ENCODE measurements at regions not wholly inside any gene's neighbourhood (a gene's known extent, or its start where the extent isn't known, plus 50 kb on each side); places are given as distances from the start of the nearest gene placed in this dataset.
"Not testable (repeated sequence)": the region's sequence is repeated elsewhere in the genome, so short reads cannot be mapped to it uniquely, and the experiment has no call there.

DNA sequence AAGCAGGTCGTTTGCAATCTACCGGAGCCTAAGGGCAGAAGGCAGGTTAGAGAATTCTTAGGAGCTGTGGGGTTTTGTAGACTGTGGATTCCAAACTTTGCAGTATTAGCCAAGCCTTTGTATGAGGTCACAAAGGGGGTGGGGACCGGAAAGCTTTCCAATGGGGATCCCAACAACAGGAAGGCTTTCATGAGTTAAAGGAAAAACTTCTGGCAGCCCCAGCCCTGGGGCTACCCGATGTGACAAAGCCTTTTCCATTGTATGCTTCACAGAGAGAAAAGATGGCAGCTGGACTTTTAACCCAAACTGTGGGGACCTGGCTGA is 199.2 kb upstream of the PZP start:
- not testable (repeated sequence) for DNase-seq

DNA sequence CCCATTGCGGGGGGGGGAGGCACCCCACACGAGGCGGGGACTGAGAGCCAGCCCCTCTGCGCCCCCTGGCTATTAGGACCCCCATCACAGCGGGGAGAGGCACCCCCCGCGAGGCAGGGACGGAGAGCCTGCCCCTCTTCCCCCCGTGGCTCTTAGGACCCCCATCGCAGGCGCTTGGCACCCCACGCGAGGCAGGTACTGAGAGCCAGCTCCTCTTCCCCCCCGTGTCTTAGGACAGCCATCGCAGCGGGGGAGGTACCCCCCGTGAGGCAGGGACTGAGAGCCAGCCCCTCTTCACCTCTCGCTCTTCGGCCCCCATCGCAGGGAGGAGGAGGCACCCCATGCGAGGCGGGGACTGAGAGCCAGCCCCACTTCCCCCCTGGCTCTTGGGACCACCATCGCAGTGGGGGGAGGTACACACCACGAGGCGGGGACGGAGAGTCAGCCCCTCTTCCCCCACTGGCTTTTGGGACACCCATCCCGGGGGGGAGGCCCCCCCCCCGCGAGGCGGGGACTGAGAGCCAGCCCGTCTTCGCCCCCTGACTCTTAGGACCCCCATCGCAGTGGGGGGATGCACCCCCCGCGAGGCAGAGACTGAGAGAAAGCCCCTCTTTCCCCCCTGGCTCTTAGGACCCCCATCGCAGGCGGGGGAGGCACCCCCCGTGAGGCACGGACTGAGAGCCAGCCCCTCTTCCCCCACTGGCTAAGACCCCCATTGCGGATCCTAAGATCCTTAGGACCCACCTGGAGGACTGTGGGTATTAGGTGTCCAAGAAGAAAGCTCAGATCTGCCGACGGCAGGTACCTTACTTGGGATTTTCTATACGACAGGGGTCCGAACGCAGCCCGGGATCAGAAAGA is 198.6 kb upstream of the PZP start:
- no peak for DNase-seq

DNA sequence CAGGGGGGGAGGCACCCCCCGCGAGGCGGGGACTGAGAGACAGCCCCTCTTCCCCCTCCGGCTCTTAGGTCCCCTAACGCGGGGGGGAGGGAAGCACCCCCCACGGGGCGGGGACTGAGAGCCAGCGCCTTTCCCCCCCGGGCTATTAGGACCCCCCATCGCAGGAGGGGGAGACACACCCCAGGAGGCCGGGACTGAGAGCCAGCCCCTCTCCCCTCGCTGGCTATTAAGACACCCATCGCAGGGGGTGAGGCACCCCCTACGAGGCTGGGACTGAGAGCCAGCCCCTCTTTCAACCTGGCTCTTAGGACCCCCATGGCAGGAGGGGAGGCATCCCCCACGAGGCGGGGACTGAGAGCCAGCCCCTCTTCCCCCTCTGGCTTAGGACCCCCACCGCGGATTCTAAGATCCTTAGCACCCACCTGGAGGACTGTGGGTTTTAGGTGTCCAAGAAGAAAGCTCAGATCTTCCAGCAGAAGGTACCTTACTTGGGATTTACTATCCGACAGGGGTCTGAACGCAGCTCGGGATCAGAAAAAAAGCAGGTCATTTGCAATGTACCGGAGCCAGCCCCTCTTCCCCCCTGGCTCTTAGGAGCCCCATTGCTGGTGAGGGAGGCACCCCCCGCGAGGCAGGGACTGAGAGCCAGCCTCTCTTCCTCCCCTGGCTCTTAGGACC is 197.8 kb upstream of the PZP start:
- no peak for DNase-seq

DNA sequence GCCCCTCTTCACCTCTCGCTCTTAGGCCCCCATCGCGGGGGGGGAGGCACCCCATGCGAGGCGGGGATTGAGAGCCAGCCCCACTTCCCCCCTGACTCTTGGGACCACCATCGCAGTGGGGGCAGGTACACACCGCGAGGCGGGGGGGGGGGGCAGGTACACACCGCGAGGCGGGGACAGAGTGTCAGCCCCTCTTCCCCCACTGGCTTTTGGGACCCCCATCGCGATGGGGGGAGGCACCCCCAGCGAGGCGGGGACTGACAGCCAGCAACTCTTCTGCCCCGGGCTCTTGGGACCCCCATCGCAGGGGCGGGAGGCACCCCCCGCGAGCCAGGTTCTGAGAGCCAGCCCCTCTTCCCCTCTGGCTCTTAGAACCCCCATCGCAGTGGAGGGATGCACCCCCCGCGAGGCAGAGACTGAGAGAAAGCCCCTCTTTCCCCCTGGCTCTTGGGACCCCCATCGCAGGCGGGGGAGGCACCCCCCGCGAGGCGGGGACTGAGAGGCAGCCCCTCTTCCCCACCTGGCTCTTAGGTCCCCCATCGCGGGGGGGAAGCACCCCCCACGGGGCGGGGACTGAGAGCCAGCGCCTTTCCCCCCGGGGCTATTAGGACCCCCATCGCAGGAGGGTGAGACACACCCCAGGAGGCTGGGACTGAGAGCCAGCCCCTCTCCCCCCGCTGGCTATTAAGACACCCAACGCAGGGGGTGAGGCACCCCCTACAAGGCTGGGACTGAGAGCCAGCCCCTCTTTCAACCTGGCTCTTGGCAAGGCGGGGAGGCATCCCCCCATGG is 196.5 kb upstream of the PZP start:
- DNase-seq, result no peak

DNA sequence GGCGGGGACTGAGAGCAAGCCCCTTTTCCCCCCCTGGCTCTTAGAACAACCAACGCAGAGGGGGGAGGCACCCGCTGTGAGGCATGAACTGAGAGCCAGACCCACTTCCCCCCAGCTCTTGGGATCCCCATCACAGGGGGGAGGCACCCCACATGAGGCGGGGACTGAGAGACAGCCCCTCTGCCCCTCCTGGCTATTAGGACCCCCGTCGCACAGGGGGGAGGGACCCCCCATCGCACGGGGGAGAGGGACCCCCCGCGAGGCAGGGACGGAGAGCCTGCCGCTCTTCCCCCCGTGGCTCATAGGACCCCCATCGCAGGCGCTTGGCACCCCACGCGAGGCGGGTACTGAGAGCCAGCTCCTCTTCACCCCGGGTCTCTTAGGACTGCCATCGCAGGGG is 195.8 kb upstream of the PZP start:
- DNase-seq, result no peak

DNA sequence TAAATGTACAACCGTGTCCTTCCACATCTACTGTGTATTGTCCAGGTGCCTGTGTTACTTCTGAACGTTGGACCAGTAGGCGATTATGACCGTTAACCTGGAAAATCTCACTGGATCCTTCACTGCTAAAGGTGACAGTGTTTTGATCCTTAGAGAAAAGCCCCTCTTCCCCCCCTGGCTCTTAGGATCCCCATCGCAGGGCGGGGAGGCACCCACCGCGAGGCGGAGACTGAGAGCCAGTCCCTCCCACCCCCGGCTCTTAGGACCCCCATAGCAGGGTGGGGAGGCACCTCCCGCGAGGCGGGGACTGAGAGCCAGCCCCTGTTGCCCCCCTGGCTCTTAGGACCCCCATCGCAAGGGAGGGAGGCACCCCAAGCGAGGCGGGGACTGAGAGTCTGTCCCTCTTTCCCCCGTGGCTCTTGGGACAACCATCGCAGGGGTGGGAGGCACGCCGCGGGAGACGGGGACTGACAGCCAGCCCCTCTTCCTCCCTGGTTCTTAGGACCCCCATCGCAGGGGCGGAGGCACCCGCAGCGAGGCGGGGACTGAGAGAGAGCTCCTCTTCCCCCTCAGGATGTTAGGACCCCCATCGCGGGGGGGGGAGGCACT is 194.3 kb upstream of the PZP start:
- not testable (repeated sequence) for DNase-seq

DNA sequence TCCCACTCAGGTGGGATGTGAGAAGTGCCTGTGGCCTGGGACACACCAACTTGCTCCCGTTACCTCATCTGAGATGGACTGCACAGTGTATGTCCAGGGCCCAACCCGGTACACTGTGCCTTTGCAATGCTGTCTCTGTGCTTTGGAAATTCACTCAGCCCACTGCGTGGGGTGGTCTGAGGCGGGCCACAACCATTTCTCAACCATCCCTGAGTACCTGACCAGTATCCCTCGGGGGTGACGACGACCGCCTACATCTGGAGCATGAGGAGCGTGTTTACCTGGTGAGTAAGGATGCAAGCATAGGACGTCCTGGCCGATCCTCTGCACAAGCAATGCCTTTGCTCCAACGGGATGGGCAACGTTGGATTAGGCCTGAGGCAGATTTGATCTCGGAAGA is 188.2 kb upstream of the PZP start:
- DNase-seq, result not testable (repeated sequence)

DNA sequence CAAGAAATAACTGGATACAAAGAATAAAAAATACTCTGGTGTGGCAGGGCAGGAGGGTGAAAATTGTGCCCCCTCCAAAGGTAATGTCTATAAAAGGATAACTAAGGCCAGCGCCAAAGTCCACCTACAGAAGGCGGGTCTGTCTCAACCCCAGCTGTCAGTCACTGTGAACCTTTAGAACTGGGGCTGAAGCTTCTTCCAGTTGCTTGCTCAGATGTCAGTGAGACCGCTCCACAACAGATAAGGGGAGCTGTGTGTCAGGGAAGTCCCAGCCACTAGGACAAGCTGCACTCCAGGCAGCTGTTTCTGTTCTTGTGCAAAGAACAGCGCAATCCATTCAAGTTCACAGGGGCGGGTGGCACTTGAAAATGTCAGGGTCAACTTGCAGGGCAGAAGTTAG is 187.0 kb upstream of the PZP start:
- not testable (repeated sequence) for DNase-seq

DNA sequence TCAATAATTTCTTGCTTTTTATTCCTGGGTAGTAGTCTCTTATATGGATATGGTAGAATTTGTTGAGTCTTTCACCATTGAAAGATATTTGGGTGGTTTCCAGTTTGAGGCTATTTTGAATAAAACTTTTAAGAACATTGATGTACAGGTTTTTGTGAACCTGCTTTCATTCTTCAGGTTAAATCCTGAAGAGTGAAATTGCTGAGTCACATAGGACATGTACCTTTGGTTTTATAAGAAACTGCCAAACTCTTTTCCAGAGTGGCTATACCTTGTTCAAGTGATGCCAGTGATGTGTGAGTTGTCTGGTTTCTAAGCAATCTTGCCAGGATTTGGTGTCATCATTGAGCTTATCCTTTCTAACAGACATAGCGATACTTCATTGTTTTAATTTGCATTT is 184.6 kb upstream of the PZP start:
- peak; percentile 10 for DNase-seq

DNA sequence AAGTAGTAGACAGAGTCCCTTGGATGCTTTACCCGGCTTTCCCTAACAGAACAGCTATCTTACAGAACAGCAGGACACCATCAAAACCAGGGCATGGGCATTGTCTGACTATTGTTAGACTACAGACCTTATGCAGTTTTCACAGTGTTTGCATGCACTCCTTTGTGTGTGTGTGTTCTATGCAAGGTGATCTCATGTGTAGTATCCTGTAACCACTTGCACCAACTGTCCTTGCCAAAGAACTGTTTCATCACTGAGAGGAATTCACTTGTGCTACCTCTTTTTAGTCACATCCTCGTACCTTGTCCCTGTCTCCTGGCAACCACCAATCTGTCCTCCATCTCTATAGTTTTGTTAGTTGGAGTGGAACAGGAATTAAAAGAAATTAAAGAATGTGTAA is 183.6 kb upstream of the PZP start:
- no peak for DNase-seq

DNA sequence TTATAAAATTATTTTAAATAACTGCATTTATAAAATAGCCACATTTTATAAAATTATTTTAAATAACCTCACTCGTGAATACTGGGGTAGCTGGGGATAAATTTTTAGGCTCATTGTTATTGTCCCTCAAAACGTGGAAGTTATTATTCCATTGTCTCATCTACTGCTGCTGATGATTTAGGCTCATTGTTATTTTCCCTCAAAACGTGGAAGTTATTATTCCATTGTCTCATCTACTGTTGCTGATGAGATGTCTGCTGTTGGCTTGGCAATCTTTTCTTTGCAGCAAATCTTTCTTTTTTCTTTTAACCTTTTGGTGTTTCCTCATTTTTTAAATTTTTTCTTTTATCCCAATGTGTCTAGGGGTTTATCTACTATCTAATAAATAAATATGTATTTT is 182.6 kb upstream of the PZP start:
- DNase-seq, result no peak

DNA sequence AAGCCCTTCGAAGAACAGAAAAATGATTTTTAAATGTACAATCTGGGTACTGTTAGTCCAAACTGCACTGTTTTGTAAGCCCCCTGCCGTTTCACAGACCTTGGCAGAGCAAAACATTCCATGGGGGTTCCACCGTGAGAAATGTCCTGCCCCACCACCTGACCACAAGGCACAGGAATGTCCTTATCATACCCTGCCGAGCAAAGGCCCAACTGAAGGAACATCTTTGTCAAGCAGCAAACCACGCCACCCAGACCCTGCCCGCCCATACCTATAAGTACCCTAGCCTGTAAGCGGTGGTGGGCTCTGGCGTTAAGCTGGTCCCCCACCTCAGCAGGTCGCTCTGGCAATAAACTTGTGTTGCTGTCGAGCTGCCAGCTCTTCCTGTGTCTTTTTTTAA is 181.6 kb upstream of the PZP start:
- no peak for DNase-seq

DNA sequence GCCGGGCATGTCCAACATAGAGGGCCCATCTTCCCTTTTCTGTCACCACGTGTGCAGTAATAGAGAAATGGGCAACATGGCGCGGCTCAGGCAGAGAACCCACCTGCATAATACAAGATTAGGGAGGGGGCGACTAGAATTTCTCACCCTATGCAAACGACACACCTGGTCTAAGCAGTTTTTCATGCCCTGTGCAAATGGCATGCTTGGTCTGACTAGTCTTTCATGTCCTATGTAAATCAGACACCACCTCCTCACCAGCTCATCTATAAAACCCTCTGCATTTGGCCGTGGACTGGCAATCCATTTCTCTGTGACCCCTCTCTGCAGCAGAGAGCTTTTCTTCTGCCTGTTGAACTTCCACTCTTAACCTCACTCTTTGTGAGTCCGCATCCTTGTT is 180.2 kb upstream of the PZP start:
- DNase-seq, result no peak

DNA sequence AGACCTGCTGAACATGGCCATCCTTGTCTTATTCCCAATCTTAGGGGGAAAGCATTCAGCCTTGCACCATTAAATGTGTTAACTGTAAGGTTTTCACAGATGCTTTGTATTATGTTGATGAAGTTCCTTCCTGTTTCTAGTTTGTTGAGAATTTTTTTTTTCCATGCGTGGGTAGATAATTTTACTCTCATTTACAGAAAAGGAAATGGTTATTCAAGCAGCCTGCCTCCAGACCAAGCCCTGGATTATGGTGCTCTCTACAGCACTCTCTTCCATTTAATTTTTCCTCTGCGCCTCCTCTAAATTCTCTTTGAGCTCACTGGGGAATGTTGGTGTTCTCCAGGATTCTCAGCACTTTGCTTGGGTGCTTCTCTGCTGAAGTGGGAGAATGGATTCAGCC is 179.3 kb upstream of the PZP start:
- no peak for DNase-seq

DNA sequence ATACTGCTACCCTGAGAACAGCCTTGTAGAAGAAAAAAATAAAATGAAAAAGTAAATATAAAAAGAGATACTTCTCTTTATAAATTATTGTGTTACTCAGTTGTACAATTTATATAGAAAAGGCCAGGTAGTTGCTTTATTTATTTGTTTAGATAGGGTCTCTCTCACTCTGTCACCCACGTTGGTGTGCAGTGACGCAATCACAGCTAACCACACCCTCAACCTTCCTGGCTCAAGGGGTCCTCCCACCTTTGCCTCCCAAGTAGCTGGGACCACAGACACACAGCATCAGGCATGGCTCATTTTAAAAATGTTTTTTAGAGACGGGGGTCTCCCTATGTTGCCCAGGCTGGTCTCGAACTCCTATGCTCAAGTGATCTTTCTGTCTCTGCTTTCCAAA is 175.4 kb upstream of the PZP start:
- DNase-seq, result no peak

DNA sequence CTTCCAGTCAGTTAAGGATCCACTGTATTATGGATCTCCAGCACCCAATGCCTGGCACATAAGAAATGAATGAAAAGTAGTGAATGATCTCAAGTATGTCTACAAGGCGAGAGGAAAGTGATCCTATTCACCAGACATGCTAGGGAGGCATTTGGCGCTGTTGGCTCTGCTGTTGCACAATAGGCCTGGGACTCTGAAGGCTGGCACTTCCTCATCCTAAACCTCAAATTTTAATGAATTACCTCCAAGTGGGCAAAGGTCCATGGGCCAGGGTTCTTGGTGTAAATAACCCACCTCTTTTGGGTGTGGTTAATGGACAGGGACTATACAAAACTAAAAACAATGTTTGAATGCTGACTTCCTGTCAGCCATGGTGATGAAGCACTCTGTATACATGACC is 173.4 kb upstream of the PZP start:
- peak; percentile 22 for DNase-seq

DNA sequence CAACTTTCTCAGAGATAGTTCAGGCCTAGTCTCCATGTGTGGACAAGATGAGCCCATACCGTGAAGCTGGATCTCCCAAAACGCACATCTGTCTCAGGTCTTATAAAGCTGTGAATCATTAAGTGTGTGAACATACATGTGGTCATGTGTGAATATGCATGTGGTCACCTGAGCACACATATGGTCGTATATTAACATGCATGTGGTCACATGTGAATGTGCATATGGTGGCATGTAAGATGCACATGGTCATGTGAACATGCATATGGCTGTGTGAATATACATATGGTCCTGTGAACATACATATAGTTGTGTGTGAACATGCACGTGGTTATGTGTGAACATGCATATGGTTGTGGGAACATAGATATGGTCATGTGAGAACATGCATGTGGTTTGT is 172.5 kb upstream of the PZP start:
- no peak for DNase-seq

DNA sequence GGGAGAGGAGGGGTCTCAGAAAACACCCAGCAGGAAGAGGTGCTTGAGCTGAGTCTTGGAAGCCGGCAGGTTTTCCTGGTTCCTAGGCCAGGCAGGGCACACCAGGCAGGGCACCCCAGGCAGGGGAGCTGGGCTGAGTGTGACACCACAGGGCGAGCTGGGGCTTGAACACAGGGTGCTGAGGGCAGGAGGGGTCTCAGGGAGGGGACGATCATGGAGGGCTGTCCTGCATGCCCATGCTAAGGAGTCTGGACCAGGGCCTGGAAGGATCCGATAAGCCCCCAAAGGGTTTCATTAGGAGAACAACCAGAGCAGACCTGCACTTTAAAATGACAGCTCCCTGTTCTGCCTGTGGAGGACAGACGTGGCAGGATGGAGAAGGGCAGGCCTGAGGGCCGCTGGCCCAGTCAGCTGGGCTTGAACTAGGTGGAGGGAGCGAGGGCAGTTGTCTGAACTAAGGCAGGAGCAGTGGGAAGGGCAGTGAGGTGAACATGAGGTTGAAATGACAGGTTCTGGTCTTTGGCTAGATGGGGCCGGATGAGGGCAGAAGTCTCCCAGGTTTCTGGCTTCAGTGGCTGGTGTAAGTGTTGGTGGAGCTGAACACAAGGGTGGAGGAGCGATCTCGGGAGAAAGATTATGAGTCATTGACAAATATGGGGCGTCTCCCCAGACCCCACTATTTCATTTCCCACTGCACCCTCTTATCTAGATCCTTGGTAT is 171.0 kb upstream of the PZP start:
- DNase-seq, result no peak

DNA sequence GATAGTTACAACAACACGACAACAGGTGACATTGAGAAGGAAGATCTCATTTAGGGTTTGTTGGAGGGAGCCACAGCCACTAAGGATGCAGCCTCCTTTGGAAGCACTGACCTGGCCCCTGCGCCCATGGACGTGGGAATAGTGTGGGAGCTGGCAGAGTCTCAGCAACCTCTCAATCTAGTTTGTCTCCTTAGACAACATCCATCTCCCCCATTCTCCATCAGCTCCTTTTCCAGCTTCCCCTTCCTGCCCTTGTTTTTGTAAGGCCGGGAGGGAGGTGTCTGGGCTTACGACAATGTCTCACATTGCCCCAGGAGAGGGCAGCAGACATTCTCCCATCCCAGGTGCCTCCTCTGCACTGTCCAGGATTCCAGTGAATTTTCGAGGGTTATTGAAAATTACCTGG is 170.2 kb upstream of the PZP start:
- DNase-seq, result no peak

DNA sequence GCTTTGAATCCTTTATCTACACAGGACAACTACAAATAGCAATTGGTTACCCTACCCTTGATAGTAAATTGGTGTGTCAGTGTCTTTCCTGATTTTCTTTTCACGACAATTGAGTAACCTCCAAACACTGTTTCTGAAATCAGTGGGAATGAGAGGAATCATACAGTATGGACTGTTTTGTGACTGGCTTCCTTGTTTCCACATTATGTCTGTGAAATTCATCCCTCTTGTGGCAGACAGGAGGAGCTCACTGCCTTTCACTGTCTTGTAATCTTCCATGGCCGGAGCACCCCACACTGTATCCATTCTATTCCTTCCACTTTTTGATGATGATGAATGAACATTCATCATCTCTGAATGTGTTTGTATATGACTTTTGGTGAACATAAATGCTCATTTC is 164.0 kb upstream of the PZP start:
- no peak for DNase-seq

DNA sequence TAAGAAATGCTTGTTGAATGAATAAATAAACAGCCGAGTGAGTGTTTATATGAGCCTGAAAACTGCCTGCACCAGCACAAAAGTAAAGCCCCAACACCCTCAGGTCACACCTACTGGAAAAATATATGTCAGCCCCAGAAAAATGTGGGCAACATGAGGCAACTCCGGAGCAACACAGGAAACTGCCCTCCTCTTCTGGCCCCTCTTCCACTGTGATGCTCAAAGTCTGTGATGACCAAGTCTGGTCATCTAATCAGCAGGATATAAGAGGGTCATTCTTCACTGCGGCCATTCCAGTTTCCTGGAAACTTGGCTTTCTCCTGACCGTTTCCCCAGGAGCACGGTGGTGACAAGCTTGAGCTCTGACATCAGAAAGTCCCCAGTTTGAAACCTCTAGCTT is 159.6 kb upstream of the PZP start:
- no peak for DNase-seq

DNA sequence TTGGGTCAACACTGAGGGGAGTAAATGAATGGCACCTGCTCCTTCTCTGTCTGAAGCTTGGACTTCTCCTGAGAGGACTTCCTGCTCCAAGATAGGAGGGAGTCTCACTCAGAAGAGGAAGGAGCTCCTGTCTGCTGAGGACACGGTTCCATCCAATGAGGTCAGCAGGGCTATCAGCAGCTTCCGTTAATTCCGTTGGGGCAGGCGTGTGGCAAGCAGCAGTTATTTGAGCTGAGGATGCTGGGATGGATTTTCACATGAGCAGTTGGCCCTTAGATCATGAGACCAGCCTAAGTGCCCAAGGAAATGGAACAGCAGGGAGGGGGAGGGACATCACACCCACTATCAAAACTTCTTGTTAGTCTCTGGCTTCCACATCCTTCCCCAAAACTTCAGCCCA is 159.0 kb upstream of the PZP start:
- DNase-seq, result no peak

DNA sequence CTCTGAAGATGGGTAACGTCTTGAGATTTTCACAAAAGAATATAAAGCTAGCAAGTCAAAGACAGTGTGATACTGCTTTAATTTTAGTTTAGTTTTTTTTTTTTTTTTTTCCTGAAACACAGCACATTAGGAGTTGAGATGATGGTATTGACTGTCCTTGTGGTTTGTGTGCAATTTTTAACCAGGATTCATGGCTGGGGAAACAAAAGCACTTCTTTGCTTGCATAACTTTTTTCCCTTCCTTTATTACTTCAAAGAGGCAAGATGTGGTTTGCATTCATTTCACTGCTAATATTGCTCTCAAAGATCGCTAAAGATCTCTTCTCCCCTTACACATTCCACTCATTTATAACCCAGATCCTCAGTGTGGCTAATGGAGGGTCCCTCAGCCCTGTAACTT is 157.1 kb upstream of the PZP start:
- DNase-seq, result no peak

All from RPMI8226 (cell line).